Body of pancreas (tissue), 4 donors: ENCODE measurements at regions not wholly inside any gene's neighbourhood (a gene's known extent, or its start where the extent isn't known, plus 50 kb on each side); places are given as distances from the start of the nearest gene placed in this dataset.

ENCODE experiments used
- ATAC-seq: fragments of 150-250 bp; one replicate; pipeline ENCODE4 v1.9.1; 2016
- DNase-seq, 4 donors: peaks; one replicate each; pipeline ENCODE4 v3.0.0-alpha.2; 2019
- H3K27ac ChIP-seq, 4 donors: fragments of 200-600 bp; sonication (generic); 1 replicate in 3 of 4; 2 replicates in 1 of 4; pipeline versions ENCODE4 v1.5.1 to v1.6.1; 2016 to 2019; ENCODE audit warnings: mild to moderate bottlenecking in 1 of 4, mixed read lengths in 1 of 4, moderate library complexity in 1 of 4
- H3K27me3 ChIP-seq, 2 donors: fragments of 200-600 bp; sonication (generic); one replicate each; pipeline ENCODE4 v1.6.0; 2016; ENCODE audit warnings: mild to moderate bottlenecking in 1 of 2
- H3K36me3 ChIP-seq, 2 donors: fragments of 200-600 bp; sonication (generic); replicated peaks in 1 of 2; 2 replicates each; pipeline ENCODE4 v1.5.1; 2016; ENCODE audit warnings: low read depth in 2 of 2; ENCODE audit not compliant: insufficient read depth in 1 of 2
- H3K4me1 ChIP-seq: fragments of 200-600 bp; sonication (generic); one replicate; pipeline ENCODE4 v1.6.0; 2016
- H3K4me3 ChIP-seq, 2 donors: fragments of 200-600 bp; sonication (generic); 1 replicate in 1 of 2; 2 replicates in 1 of 2; pipeline ENCODE4 v1.5.1; 2016 to 2019
- H3K9me3 ChIP-seq, 3 donors: fragments of 200-600 bp; sonication (generic); 1 replicate in 2 of 3; 2 replicates in 1 of 3; pipeline ENCODE4 v1.5.1; 2016
- POLR2A ChIP-seq, 3 donors: fragments of 450-650 bp; IDR thresholded peaks; one replicate each; pipeline ENCODE4 v1.6.1; 2016; ENCODE audit warnings: antibody characterized with exemption in 3 of 3, mild to moderate bottlenecking in 2 of 3
- WGBS, 2 donors: methylation state at CpG; one replicate each; pipeline ENCODE4 v1.1.5; 2017; 5-methylcytosine and 5-hydroxymethylcytosine counted together
- intact Hi-C: fragments of 100-400 bp; cut with DNase I; formaldehyde crosslinking; loops from one replicate; pipeline ENCODE4 v1.15.1; 2023
- TF ChIP-seq, protein P1 (sequence below), 7 experiments: fragments of 450-650 bp in 4 of 7; fragments of 200-600 bp in 3 of 7; sonication (generic) in 3 of 7; IDR thresholded peaks; one replicate each; pipeline ENCODE4 v1.5.1; 2016 to 2019; ENCODE audit warnings: antibody characterized with exemption in 7 of 7

DNA sequence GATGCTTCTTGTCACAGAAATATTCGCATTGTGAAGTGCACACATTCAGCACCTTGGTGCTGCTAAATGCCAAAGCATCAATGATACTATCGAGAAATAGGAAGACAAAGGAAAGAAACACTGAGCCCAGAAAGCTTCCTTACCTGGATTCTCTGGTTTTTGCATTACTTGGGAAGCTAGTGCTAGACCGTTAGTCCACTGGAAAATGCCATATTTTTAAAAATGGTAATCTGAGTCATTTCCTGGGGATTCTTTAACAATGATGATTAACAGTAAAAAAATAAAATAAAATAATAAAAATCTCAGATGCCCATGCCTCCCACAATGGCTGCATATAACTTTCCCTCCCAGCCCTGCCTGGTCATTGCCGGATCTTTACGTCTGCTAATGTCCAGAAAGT lies 420.1 kb upstream of the MGMT start:
- Histone ChIP-seq H3K27ac (no peak overlapping the region), H3K4me1 (no peaks in the 10 kb centered on the region), H3K36me3 (no peaks in the 10 kb centered on the region), H3K9me3 (no peaks in the 10 kb centered on the region), H3K27me3 (peaks cover 0 to 3% of the 10 kb centered on the region in 2 donors), H3K4me3 (no peak overlapping the region)
- WGBS, 2 donors: 70 to 79% methylated on average over 5 of the region's 5 CpGs
- ATAC-seq (no peak), DNase-seq (no peak)
- no peak for TF ChIP-seq POLR2A (IDR thresholded peaks at IDR 0.05)
- TF ChIP-seq, protein P1, sequence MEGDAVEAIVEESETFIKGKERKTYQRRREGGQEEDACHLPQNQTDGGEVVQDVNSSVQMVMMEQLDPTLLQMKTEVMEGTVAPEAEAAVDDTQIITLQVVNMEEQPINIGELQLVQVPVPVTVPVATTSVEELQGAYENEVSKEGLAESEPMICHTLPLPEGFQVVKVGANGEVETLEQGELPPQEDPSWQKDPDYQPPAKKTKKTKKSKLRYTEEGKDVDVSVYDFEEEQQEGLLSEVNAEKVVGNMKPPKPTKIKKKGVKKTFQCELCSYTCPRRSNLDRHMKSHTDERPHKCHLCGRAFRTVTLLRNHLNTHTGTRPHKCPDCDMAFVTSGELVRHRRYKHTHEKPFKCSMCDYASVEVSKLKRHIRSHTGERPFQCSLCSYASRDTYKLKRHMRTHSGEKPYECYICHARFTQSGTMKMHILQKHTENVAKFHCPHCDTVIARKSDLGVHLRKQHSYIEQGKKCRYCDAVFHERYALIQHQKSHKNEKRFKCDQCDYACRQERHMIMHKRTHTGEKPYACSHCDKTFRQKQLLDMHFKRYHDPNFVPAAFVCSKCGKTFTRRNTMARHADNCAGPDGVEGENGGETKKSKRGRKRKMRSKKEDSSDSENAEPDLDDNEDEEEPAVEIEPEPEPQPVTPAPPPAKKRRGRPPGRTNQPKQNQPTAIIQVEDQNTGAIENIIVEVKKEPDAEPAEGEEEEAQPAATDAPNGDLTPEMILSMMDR (IDR thresholded peaks at IDR 0.05): no peak
- intact Hi-C loops: no loop called here

DNA sequence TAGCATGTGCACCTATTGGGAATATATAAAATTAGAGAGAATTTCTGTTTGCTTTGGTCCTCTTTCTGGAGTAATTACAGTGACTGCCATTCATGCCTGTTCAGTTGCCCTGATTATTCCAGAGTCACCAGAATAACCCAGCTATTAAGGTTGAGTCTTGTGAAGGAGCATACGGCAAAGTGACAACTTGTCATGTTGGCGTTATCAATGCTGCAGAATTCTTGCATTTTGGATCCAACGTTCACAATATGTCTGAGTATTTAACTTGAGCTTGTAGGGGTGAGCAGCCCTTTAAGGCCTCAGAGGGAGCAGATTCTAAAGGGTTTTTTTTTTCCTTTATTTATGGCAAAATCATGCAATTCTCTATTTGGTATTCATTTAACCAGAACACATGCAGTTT lies 419.4 kb upstream of the MGMT start:
- H3K36me3 ChIP-seq: no peaks in the 10 kb centered on the region
- H3K4me1 ChIP-seq: no peaks in the 10 kb centered on the region
- no peak overlapping the region for H3K27ac ChIP-seq
- no peaks in the 10 kb centered on the region for H3K27me3 ChIP-seq
- H3K4me3 ChIP-seq: no peak overlapping the region
- ATAC-seq (no peak), DNase-seq (no peak)
- WGBS, 2 donors: 69 to 72% methylated on average over 3 of the region's 3 CpGs
- H3K9me3 ChIP-seq: no peaks in the 10 kb centered on the region
- TF ChIP-seq, protein P1 (IDR thresholded peaks at IDR 0.05): no peak
- TF ChIP-seq POLR2A (IDR thresholded peaks at IDR 0.05): no peak
- intact Hi-C loops: no loop called here

DNA sequence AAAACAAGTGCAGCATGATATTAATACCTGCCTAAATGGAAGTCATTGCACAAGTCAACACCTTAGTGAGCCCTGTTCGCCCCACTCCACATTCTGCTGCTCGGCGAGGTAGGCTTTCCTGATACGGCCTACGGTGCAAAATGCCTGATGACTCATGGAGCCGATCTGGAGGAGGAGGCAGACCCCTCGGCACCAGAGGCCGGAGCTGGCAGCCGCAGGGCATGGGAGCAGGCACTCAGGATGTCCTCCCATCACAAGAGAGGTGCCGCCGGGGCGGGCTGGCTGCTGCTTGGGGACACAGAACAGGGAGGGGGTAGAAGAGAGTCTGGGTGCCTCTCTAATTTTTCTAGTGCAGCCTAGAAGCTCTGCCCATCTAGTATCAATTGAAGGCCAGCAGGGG lies 418.5 kb upstream of the MGMT start:
- Histone ChIP-seq H3K27ac (no peak overlapping the region), H3K4me1 (no peaks in the 10 kb centered on the region), H3K27me3 (no peaks in the 10 kb centered on the region), H3K4me3 (no peak overlapping the region), H3K36me3 (no peaks in the 10 kb centered on the region), H3K9me3 (no peaks in the 10 kb centered on the region)
- 81 to 86% methylated on average over 12 of the region's 12 CpGs for WGBS, 2 donors
- DNase-seq (no peak), ATAC-seq (no peak)
- TF ChIP-seq, protein P1 (IDR thresholded peaks at IDR 0.05): no peak
- TF ChIP-seq POLR2A (IDR thresholded peaks at IDR 0.05): no peak
- intact Hi-C loops: no loop called here

DNA sequence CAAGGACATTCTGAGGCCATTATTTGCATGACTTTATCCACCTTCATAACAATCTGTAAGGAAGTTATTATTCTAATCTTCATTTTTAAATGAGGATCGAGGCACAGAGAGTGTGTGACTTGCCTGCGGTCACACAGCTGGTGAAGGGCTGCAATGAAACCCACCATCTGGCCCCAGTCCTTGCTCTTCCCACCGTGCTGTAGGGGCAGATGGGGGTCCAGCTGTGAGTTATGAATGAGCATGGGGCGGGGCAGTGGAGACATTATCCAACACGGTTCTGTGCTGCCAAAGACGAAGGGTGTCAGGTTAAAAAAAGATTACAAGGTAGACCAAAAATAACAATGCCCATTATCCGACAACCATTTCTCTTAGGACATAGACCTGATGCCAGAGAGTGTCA lies 417.5 kb upstream of the MGMT start:
- no peak for ATAC-seq
- TF ChIP-seq, protein P1 (IDR thresholded peaks at IDR 0.05): no peak
- no peak for TF ChIP-seq POLR2A (IDR thresholded peaks at IDR 0.05)
- no peak overlapping the region for H3K27ac ChIP-seq
- H3K9me3 ChIP-seq: no peaks in the 10 kb centered on the region
- H3K4me3 ChIP-seq: no peak overlapping the region
- 52 to 69% methylated on average over 7 of the region's 7 CpGs for WGBS, 2 donors
- no peaks in the 10 kb centered on the region for H3K4me1 ChIP-seq
- no peaks in the 10 kb centered on the region for H3K36me3 ChIP-seq
- intact Hi-C loops: no loop called here
- DNase-seq: no peak
- H3K27me3 ChIP-seq: no peaks in the 10 kb centered on the region

DNA sequence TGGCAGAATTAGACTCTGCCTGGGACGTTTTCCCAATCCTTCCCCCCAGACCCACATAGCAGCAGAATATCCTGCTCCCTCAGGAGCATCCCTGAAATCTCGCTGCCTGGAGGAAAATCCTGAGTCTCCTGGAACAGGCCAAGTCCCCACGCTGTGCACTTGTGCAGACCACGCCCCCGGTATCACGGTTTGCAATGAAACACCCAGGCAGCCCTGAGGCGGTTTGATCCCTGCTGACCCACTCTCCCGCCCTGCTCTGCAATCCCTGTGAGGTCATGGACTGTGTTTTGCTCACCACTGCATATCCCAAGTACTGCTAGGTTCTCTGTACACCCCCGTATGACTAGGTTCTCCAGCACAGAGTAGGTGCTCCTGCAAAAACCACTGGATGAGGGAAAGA lies 411.8 kb upstream of the MGMT start:
- Histone ChIP-seq H3K27me3 (no peaks in the 10 kb centered on the region), H3K36me3 (no peaks in the 10 kb centered on the region), H3K9me3 (no peaks in the 10 kb centered on the region), H3K4me3 (no peak overlapping the region), H3K27ac (no peak overlapping the region), H3K4me1 (no peaks in the 10 kb centered on the region)
- intact Hi-C loops: no loop called here
- DNase-seq: no peak
- 63 to 67% methylated on average over 9 of the region's 9 CpGs for WGBS, 2 donors
- TF ChIP-seq, protein P1 (IDR thresholded peaks at IDR 0.05): no peak
- no peak for TF ChIP-seq POLR2A (IDR thresholded peaks at IDR 0.05)
- ATAC-seq: no peak
